NCI-H146 treated with DMSO at 0.1 percent for 48 hours (cell line): ENCODE measurements at regions not wholly inside any gene's neighbourhood (a gene's known extent, or its start where the extent isn't known, plus 50 kb on each side); places are given as distances from the start of the nearest gene placed in this dataset.

Source experiments
- DNase-seq: peaks from one replicate; lab custom pipeline; 2025; ENCODE audit not compliant: unreplicated experiment; lab: John Stamatoyannopoulos, UW

DNA sequence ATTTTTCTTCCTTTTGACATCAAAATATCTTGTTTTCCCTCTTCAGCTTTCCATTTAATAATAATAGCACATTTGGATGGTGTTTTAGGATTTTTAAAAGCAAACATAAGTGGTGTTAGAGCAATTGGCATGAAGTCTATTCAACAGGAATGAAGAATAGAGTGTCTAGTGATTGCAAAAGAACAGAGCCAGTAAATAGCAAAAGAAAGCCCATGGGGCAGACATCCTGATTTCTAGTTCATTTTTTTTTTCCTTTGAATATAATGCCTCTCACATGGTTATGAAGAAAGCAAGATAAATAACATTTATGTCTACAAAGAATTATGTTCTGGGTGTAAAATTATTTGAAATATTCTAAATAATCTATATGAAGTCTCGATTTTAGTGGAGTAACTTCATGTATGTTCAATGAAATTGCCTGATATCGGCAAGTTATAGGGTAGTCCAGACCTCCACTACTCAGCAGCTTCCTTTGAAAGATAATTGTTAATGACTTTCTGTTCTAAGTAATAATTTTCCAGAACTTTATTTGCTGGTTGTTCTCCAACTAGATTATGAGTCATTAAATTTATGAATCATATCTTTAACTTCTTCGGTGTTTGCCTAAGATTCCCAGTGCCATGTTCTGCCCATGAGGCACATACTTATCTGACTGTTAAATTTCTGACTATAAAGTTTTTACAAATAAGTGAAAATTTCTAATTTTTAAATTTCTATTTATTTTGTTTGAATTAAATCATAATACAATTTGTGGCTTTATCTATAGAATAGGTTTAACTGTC lies 587.9 kb downstream of the TLL1 start:
- DNase-seq, result no peak

DNA sequence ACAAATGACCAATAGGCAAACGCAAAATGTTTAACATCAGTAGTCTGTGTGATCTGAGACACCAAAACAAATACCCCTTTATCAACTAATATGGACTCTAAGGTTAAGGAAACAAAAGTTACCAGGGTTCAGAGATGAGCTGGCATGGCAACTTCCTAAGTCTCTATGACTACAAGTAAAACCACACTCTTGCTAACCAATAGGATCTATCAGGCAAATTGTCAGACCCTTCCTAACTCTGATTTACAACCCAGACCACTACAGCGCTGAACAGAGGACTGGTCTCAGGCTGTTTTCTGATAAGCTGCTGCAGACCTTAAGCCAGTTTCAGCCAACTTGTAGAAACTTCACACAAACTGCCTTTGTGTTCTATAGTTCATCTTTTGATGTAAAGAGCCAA lies 608.0 kb downstream of the TLL1 start:
- DNase-seq, result no peak

DNA sequence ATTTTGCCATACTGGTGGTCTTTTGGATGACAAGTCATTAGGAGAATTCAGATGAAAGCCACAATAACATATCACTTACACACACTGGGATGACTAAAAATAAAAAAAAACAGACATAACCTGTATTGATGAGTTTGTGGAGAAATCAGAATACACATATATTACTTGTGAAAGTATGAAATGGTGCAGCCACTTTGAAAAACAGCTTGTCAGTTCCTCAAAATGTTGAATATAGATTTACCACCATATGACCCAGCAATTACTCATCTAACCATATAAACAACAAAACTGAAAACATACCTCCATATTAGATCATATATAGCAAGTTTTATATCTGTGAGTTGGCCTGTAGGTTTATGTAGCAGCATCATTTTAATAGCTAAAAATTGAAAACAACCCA lies 608.7 kb downstream of the TLL1 start:
- DNase-seq, result no peak

DNA sequence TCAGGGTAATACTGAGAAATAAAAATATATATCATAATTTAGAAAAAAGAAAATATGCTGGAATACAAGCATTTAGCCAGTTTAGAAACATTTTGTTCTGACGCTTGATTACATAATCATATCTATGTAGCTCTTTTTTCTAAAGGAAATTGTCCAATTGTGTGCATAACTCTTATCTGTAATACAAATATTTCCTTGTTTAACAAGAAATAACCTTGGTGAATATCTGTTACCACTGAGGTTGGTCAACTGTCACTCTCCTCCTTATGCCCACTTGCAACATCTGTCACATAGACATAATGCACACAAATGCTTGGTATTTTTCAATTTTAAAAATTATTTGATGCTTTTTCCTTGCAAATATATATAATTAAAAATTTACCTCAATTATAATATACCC lies 609.7 kb downstream of the TLL1 start:
- DNase-seq, result no peak

DNA sequence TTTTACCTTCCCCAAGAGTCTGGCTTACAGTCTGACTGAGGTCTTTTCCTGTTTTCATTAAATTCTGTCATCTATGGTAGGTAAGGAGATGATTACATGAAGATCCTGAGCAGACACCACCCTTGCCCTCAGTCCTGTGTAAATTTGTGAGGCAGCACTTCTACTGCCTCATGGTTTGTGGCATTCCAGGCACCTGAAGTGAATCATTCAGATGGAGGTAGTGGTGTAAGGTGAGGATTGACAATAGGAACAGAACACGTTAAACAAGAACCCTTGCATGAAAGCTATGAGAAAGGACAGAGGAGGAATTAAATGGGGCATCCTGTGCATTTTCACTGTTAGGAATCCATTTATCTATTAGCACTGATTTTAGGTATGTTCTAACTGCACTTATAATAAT lies 618.6 kb downstream of the TLL1 start:
- no peak for DNase-seq

DNA sequence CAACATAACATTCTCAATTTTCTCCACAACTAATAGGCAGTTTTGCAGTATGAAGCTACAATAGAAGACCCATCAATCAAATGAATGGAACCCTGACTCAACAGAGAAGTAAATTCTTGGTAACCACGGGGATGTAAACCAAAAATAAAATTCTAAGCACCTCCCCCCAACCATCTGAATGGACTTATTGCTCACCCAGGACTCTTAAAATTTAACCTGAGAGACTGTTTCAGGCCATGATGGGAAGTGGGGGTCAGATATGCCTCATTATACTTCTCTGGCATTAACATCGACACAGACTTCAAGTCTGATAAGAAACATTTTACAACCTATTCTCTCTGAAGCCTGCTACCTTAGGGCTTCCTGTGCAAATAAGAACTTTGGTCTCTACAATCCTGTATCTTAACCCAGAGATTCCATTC lies 620.9 kb downstream of the TLL1 start:
- no peak for DNase-seq

DNA sequence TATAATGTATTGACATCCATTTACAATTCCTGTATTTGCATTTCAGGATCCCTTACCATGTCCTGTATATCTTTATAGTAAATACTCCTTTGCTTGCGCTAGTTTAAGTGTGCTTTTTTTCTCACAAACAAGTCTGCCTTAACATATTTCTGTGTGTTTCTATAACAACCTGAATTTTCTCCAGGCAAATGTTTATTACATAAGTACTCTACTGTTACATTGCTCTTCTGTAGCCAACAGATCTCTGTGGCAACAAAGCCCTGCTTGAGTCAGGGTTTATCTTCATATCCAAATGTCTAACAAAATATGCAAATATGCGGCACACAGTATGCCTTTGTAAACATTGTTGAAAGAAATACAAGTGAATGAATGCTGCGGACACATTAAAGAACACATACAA lies 625.5 kb downstream of the TLL1 start:
- DNase-seq, result no peak

DNA sequence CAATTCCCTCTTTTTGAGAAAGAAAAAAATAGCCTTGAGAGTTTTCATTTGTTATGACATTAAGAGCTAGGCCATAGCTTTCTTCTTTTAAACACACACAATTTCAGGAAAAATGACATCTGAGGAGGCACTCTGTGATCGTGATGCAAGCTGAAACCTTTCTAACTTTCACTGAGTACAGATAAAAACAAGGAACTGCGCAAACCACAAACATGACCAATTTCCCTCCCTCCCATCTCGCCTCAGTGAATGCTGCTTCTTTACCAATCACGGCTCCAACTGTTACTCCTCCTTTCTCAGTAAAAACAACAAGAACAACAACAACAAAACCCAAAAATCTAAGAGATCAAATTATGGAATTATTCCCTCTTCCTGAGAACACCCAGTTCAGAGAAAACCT lies 626.8 kb downstream of the TLL1 start:
- DNase-seq, result no peak

DNA sequence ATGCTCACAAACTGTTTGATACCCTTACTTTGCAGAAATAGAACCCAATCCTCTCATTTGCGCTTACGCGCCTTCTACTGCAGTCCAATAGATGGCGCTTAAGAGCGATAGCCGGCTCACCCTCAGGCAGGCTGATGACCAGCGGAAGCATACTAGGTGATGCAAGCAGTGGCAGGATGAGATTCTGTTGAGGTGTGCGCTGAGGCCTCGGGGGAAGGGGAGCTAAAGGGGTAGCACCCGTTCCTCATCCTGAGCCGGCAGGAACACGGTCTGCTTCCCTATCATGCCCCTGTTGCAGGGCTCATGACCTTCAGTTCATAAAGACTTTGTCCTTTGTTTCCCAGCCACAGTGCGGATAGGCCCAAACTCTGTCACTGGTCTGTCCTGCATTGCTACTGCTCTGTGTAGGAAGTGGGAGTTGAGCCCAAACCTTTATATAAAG lies 628.9 kb downstream of the TLL1 start:
- DNase-seq, result no peak

DNA sequence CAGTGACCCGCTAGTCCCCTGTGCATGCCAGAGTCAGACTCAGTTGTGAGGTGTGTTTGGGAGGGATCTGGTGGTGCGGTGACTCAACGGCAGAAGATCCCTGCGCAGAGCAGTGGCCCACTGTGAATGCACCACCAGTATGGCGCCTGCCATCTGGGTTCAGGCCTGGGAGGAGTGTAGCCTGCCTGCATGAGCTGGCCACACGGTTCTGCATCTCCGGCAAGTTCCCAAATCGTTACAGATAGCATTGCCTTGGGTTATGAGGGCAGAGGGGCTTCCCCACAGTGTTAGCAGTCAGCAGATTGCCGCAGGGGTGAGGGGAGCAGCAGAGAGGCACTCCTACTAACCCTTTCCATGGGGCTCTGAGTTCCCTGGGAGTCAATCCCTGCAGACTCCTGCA lies 629.6 kb downstream of the TLL1 start:
- DNase-seq, result no peak

DNA sequence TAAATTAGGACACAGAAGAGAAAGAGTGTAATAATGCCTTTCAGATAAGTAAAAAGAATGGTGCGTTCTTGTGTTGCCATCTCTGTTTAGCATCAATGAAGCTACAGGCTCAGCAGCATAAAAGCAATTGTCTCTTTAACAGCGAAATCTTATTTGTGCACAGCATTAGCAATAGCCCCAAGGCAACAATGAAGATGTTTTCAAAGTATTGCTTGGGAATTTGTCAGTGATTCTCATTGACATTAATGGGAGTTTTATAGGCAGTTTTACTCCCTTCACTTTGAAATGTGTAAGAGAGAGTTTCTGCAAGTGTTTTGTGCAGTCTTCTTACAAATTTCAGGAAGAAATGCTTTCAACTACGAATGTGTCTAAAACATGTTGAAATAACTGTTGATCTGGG lies 633.0 kb downstream of the TLL1 start:
- DNase-seq, result no peak

DNA sequence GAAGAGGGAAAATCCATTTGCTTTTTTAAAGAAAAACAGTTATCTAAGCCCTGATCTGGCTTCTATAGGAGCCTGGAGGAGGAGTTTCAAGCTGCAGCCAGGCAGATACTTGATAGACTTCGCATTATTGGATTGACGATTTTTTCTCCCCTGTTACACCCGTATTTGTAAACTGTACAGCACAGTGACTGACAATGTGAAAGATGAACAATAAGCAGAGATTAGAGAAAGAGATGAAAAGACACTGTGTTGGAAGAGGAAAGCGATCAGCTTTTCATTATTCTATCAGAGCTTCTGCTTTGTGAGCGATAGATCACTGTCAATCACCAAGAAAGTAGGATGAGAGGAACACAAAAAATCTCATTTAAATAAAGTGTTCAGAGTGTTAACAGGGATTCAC lies 639.2 kb downstream of the TLL1 start:
- no peak for DNase-seq

DNA sequence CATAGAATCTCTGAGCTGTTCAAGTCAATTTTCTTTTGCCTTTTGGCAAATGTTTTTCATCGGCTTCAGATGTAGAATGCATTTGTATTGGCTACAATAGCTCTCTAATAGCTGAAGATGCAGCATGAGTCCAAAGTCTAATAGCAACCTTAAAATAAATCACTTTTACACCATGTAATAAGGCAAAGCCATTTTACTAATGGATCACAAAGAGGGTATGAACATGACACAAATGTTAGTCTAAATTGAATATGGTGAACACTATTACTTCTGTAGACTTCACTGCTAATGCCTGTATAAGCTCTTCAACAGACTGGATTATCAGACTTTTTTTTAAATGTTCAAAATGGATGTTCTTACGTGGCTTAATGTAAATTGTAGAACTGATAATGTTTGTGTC lies 645.3 kb downstream of the TLL1 start:
- peak; percentile 62 for DNase-seq

DNA sequence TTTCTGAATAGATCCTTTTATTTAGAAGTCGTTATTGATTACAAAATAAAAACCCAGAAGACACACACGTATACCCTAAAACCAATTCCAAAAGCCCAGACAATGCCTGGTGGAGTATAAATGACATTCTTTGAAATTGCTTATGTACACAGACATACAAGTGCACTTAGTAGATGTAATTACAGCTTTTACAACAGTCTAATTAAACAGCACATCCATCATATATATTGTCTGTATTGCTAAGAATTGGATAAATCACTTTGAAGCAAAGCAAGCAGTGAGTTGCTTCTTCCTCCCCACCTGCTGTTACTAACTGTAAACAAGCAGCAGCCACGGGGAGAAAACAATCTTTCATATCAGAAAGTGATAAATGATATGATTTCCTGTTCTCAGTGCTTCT lies 645.7 kb downstream of the TLL1 start:
- DNase-seq, result peak; percentile 88

DNA sequence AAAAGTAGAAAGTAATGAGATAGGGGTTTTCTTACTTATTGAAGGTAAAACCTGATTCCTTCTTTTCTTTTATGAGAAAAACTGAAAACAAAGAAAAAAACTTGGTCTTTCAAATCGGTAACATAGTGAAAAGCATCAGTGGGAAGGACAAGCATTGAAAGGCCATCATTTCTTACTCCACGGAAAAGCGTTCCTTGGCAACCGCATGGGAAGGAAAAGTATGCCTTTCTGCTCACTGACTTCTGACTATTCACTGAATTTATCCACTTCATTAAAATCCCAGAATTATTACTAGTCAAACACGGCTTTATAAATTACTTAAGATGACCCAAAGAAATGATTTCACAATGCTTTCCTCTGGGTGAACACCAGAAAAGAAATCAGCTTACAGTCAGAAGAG lies 646.7 kb downstream of the TLL1 start:
- no peak for DNase-seq

DNA sequence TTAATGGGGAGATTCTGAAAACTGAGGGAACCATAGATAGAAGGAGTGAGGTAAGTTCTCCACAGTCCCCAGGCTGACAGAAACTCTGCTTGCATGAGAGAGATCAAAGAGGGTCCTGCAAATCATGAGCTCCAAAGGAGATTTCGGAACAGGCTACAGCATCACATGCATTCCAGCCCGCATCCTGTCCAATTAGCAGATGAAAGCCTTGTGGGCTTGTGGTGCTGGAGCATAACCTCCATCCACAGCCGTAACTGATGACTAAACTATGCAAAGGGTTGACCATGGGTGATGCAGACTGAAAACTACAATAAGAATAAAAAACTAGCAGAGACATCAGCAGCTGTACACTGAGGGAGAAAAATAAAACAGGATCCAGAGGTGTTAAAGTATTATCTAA lies 654.5 kb downstream of the TLL1 start:
- DNase-seq, result no peak

DNA sequence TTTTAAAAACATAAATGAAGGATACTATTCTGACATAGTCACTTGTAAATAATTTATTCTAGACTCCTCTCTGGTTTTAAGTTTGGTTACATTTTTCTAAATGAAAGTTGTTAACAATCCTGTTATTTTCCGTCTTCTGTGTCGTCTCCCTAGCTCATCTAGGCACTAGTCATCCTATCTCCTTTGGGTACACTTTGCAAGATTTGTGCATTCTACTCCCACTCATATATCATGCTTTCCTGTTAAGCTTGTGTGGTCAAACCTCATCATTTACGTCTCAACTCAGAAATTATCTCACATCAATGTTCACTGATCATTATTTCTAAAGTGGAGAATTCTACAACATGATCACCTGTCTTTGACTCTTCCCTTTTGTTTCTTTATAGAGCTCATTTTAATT lies 658.7 kb downstream of the TLL1 start:
- DNase-seq, result no peak

DNA sequence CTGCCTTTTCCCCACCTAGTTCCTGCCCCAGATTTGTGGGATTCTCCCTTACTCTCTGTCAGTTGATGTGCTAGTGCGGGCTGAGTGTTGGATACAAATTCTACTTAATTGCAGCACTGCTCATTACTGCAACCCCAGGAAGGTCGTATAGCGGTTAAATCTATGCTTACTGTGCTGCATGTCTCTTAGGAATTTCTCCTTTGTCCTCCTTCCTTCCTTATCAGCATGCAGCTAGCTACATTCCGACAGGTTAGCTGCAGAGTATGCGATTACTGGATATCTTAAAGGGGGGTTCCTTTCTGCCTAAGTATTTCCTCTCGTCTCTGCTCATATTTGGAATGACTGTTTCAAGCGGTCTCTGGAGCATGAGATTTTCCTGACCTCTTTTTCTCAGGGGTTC lies 662.8 kb downstream of the TLL1 start:
- DNase-seq, result no peak

DNA sequence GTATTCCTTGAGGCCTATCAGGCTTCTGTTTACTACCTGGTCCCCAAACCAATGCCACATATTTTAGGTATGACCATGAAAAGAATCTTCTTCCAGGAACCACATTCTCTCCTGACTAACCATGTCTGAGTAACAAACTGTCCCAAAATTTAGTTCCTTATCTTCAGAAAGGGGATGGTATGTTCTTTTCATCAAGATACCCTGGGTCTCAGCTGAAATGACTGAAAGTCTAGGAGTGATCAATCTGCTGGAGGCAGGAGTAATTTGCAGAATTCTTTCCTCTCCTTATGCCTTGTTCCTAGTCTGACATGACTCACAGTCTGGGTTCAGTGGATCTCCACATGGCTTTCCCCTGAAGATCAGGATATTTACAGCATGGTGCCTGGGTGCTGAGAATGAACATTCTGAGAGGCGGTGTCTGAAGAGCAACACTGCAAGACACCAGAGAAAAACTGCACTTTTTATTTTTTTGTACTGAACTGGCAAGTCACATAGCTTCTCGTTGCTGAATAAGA lies 665.5 kb downstream of the TLL1 start:
- no peak for DNase-seq

DNA sequence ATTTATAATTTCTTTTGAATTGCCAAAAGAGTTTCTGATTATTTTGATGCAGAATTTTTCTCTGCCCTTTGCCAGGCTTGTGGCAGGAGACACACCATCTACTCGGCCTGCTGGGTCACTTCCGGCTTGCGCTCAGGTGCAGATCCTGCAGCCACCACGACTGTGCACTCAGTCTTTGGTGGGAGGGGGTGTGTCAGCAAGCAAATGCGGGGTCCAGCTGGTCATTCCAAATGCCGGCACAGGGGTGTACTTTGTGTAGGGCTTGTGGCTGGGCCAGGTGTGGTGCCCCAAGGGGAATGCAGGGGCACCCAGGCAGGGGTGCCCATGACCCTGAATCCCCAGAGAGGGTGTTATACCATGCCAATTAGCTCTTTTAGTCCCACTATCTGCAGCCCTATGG lies 673.0 kb downstream of the TLL1 start:
- DNase-seq, result no peak

DNA sequence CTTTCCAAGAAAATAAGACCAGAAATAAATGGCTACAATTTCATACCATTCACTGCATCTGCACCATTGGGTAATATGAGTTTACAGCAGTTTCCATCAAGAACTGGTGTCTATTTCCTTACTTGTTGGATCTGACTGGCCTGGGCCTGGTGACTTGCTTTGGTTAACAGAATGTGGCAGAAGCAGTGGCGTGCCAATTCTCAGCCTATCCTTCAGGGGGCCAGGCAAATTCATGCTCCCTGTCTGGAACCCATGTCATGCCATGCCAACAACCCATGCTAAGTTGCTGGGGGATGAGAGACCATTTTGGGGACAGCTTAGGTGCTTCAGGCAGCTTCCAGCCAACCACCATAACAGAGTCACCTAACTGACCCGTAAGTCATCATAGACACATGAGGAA lies 656.7 kb downstream of the SPOCK3 start:
- no peak for DNase-seq

DNA sequence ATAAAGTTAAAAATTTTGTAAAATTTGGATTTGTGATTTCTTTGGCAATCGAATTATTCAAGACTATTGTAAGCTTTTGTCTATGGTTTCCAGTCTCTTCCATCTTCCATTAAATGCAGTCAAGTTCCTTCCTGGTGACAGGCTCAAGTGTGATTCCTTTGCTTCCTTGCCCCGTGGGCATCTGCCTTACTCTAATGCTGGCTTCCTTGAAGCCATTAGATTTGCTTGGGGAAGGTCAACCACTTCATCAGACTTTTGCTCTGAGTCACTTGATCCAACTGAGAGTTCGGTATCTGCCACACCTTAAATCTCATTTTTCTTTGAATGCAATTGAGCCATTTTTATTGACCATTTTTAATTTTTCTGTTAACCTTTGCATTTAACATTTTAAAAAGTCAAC lies 648.8 kb downstream of the SPOCK3 start:
- DNase-seq, result no peak

DNA sequence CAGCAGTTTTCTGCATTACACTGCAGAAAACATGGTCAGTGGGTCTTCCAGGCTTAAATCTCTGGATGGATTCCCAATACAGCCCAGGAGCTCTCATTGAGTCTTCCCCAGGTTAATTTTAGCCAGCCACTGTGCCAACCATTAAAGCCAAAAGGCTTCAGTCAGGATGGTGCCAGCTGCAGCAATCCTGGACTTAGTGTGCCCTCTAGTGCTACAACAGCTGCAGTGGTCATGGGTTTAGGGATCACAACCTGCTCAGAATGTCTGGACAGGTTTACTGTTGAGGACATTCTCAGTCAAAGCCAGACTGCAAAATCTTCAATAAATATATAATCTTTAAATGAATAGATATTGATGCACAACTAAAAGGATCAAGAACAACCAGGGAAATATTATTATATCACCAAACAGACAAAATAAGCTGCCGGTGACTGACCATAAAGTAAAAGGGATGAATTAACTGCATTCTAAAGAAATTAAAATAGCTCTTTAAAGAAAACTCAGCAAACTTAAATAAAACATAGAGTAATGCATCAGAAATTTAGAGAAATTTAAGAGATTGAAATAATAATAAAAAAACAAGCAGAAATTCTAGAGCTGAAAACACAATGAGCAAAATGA lies 639.9 kb downstream of the SPOCK3 start:
- DNase-seq, result peak; percentile 3
